ENCODE measurements at regions not wholly inside any gene's neighbourhood (a gene's known extent, or its start where the extent isn't known, plus 50 kb on each side); places are given as distances from the start of the nearest gene placed in this dataset.
"Not testable (repeated sequence)": the region's sequence is repeated elsewhere in the genome, so short reads cannot be mapped to it uniquely, and the experiment has no call there.

DNA sequence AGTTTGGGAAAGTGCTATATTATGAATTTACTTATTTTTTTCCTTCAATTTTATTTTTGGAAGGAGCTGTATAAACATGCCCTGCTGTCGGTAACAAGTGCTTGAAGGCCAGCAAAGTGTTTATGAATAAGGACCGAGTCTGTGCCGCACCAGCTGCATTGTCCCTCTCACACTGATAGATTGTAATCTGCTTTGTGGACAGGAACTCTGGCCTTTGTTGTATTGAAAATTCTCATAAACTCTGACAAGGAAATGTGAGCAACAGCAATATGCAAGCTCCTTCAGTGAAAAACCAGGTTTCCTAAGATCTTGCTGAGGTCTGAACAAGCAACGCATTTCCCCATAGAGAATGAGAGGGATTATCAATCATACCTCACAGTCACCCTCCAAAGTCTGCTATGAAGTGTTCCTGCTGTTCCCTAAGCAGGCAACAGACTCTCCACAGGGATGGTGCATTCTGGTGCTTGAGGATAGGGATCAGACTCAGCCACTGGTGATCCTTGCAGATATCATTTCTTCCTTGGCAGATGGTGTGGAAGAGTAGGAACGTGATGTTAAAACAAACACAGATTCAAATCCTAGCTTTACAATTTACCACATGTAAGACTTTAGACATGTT lies 109.6 kb downstream of the KCNJ2 start:
- intact Hi-C loops (cut with micrococcal nuclease): no loop called here

DNA sequence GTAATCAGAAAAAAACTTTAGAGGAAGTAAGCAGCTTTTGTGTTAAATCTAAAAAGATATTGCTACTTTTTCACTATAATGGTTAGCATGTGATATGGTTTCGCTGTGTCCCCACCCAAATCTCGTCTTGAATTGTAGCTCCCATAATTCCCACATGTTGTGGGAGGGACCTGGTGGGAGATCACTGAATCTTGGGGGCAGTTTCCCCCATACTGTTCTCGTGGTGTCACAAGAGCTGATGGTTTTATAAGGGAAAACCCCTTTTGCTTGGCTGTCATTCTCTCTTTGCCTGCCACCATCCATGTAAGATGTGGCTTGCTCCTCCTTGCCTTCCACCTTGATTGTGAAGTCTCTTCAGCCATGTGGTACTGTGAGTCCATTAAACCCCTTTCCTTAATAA lies 117.1 kb downstream of the KCNJ2 start:
- intact Hi-C loops (cut with micrococcal nuclease): no loop called here

DNA sequence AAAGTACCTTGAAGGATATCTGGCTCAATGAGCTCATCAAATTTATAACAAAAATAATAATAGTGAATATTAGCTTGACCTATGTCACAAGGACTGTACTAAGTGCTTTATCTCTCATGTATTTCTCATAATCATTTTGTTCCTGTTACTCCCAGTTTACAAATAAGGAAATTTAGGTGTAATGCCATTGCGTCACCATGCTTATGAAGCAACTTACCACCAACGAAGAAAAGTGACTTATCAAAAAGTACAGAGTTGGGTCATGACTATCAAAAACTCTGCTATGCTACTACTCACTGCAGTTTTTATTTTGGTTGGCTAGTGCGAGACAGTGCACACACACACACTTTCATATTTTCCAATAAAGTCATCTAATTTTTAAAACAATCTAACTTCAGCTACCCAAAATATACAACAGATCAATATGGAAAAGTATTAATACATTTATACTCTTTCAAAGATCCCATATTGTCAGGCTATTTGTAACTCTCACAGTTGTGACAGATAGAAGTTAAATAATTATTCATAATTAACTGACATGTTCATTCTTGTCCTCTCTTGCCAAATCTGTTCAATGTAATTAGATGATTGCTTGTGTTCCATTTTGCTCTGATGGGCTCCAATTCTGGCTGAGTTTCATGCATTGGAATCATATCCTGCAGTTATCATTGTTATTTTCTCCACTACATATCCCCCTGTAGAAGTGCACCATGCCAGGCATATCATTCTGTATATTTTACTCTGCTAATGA lies 119.4 kb downstream of the KCNJ2 start:
- intact Hi-C loops (cut with micrococcal nuclease): no loop called here

GRCh38 chr17:70290770-70291169 lies 121.4 kb downstream of the KCNJ2 start:
- intact Hi-C loops (cut with micrococcal nuclease): no loop called here

DNA sequence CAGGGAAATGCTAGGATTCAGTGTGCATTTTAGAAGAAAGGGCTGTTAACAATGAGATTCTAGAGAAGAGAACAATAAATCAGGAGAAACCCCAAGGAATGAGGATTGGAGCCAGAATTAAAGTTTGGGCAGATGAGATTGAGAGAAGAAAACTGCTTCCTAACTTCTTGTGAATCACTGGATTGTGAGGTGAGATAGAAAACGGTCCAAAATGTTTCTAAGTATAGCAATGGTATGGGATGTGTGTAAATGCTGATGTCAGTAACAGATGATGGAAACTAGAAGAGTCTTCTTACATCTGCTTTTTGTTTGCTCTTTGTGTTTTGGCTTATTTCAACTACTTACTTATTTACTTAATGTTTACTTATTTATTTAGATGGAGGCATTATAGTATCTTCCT lies 123.0 kb downstream of the KCNJ2 start:
- intact Hi-C loops (cut with micrococcal nuclease): no loop called here

GRCh38 chr17:70293564-70294310 lies 124.4 kb downstream of the KCNJ2 start:
- intact Hi-C loops (cut with micrococcal nuclease): not testable (repeated sequence)

GRCh38 chr17:70295329-70295728 lies 126.0 kb downstream of the KCNJ2 start:
- intact Hi-C loops (cut with micrococcal nuclease): no loop called here

DNA sequence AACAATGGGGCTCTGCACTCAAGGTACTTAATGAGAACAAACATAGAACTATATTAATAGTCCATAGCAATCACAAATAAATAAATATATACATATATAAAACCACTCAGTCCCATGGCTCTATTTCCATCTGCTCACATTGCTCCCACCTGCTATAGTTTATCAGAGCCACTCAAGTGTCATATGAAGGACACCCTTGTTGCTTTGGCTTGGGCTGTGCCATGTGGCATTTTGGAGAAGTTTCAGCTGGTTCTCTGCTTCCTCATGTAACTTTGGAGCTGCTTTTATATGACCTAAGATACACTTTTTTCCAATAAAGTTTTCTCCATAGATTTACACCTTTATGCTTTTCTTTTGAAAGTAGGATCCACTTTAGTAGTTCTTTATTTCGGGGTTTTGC lies 126.4 kb downstream of the KCNJ2 start:
- intact Hi-C loops (cut with micrococcal nuclease): no loop called here

- intact Hi-C loops (cut with micrococcal nuclease): no loop called here
These were observed 127.1 kb downstream of the KCNJ2 start for GRCh38 chr17:70296456-70296855.

DNA sequence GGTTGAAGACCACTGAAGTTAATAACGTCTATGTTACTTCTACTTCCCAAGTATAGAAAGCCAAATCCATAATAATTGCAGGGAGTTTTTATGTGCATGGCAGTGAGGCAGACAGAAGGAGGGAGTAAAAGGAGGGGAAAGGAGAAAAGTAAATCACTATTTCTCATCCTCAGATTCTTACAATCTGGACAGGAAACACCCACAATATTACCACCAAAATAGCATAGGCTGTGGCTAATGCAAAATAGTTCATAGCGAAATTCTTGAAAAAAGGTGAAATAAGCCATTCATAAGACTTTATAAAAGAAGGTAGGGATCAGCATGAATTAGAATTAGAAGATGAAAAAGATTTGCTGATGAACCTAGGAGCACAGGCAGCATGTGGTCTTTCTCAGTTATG lies 128.1 kb downstream of the KCNJ2 start:
- intact Hi-C loops (cut with micrococcal nuclease): no loop called here

DNA sequence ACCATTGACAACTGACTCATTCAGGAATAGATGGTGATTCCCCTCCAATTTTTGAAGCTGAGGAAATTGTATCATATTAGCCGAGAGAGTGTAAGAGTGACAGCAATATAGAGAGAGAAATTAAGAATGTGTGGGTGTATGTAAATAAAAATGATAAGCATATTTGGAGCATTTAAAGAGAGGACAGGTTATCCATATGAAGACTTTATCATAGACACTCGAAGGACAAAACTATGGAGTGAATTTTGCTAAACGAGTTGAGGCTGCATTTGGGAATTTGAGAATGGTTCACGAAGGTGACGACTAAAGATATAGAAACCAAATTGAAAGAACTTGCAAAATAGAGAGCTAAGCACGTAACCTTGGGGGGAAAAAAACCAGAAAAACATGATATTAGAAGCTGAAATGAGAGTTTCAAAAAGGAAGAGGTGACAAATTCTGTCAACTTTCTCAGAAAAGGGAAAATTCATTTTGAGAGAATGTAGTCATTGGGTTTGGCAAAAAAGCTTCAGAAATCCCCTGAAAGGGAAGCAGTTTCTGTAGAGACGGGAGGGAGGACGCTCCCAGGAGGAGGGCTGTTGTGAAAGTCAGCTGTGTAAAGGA lies 129.7 kb downstream of the KCNJ2 start:
- intact Hi-C loops (cut with micrococcal nuclease): no loop called here

GRCh38 chr17:70307430-70308225 lies 138.3 kb downstream of the KCNJ2 start:
- intact Hi-C loops (cut with micrococcal nuclease): no loop called here

- intact Hi-C loops (cut with micrococcal nuclease): no loop called here
These were observed 139.3 kb downstream of the KCNJ2 start for GRCh38 chr17:70308618-70309017.

GRCh38 chr17:70310221-70310672 lies 140.9 kb downstream of the KCNJ2 start:
- intact Hi-C loops (cut with micrococcal nuclease): no loop called here

GRCh38 chr17:70313086-70313852 lies 143.9 kb downstream of the KCNJ2 start:
- intact Hi-C loops (cut with micrococcal nuclease): no loop called here

GRCh38 chr17:70314096-70314495 lies 144.8 kb downstream of the KCNJ2 start:
- intact Hi-C loops (cut with micrococcal nuclease): no loop called here

GRCh38 chr17:70314506-70314905 lies 145.2 kb downstream of the KCNJ2 start:
- intact Hi-C loops (cut with micrococcal nuclease): no loop called here

GRCh38 chr17:70317421-70317820 lies 148.1 kb downstream of the KCNJ2 start:
- intact Hi-C loops (cut with micrococcal nuclease): no loop called here

DNA sequence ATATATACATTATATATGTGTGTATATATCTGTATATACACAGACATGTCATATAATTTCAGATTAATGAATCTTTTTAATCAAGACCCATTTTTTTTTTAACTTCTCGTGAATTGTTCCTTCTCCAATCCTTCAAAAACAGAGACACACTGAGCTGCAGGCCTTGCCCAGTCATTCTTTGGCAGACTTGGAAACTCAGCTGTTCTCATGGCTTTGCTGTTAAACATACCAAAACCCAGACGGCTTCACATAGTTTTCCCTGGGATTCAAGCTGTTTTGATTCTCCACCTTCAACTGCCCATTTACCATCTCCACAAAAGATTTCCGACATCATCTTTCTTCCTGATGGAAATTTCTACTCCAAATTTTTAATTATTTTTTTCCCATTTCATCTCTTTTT lies 148.7 kb downstream of the KCNJ2 start:
- intact Hi-C loops (cut with micrococcal nuclease): no loop called here

DNA sequence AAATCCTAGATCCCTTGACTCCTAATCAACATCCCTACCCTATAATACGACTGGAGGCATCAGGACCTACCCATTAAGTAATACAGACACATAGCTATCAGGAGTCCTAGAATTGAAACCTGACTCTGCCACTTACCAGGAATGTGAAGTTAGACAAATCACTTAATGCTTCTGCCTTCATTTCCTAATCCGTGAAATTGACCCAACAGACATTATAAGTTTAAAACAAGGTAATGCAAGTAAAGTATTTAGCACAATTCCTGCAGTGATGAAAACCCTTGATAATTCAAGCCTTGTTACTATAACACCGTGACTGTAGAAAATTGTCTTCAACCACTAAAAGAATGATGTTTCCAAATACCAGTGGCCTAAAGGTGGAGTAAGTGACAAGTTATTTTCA lies 150.2 kb downstream of the KCNJ2 start:
- intact Hi-C loops (cut with micrococcal nuclease): no loop called here
